Prostate gland (tissue), 2 donors: ENCODE measurements at regions not wholly inside any gene's neighbourhood (a gene's known extent, or its start where the extent isn't known, plus 50 kb on each side); places are given as distances from the start of the nearest gene placed in this dataset.
"Not testable (repeated sequence)": the region's sequence is repeated elsewhere in the genome, so short reads cannot be mapped to it uniquely, and the experiment has no call there.

Experiments used
- DNase-seq: peaks from one replicate; pipeline ENCODE4 v3.0.0-alpha.2; 2019; ENCODE audit warnings: low spot score
- H3K27ac ChIP-seq, 2 donors: fragments of 200-600 bp; sonication (generic); 2 replicates each; pipeline ENCODE4 v1.5.1; 2017 to 2019
- H3K27me3 ChIP-seq: fragments of 200-600 bp; sonication (generic); replicated peaks from 2 replicates; pipeline ENCODE4 v1.5.1; 2019; ENCODE audit not compliant: insufficient read depth
- H3K36me3 ChIP-seq, 2 donors: fragments of 200-600 bp; sonication (generic); 1 replicate in 1 of 2; 2 replicates in 1 of 2; pipeline versions ENCODE4 v1.5.1 to v1.8.1; 2017 to 2019
- H3K4me1 ChIP-seq: fragments of 200-600 bp; sonication (generic); replicated peaks from 2 replicates; pipeline ENCODE4 v1.5.1; 2019
- H3K4me3 ChIP-seq, 2 donors: fragments of 200-600 bp; sonication (generic); 2 replicates each; pipeline ENCODE4 v1.5.1; 2017 to 2019
- H3K9me3 ChIP-seq: fragments of 200-600 bp; sonication (generic); 2 replicates; pipeline ENCODE4 v1.5.1; 2017
- POLR2A ChIP-seq: fragments of 450-650 bp; IDR thresholded peaks from one replicate; pipeline ENCODE4 v1.6.1; 2016; ENCODE audit warnings: antibody characterized with exemption, mild to moderate bottlenecking
- POLR2AphosphoS5 ChIP-seq: sonication (generic); formaldehyde crosslinking; IDR thresholded peaks from one replicate; pipeline ENCODE4 v1.6.1; 2017; ENCODE audit warnings: antibody characterized with exemption
- WGBS: methylation state at CpG from one replicate; pipeline ENCODE4 v1.1.5; 2018; 5-methylcytosine and 5-hydroxymethylcytosine counted together
- intact Hi-C: fragments of 100-400 bp; cut with DNase I; formaldehyde crosslinking; loops from one replicate; pipeline ENCODE4 v1.14.2; 2022
- TF ChIP-seq, protein P1 (sequence below), 4 experiments: fragments of 200-600 bp in 2 of 4; fragments of 450-650 bp in 2 of 4; sonication (generic) in 2 of 4; IDR thresholded peaks; 1 replicate in 3 of 4; 2 replicates in 1 of 4; pipeline ENCODE4 v1.5.1; 2016 to 2019; ENCODE audit warnings: antibody characterized with exemption in 4 of 4, mild to moderate bottlenecking in 2 of 4, moderate library complexity in 2 of 4

DNA sequence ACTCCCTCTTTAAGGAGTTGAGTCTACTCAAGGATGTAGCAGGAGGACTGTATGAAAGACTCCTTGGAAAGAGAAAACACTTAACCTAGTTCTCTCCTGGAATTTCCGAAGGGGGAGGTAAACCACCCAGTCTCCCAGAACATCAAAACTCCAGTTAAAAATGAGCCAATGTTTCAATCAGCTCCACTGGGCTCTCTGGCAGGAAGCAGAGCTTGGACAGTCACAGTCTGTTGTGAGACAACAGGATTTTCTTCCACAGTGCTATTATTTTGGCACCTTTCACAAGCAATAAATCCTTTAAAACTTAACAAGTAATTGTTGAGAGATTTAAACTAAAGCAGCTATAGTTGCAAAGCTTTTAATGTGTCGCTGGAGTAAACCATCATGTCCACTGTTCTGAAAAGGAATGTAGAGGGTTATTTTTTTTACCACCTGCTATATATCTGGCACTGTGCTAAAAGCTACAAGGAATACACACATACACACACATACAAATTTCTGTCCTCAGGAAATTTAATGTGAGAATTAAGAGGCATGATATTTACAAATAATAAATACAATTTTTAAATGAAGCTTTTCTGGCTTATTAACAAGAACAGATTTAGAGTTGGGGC, 229.2 kb upstream of the INTU start:
- no peaks in the 10 kb centered on the region for H3K36me3 ChIP-seq
- H3K27me3 ChIP-seq = no peaks in the 10 kb centered on the region
- H3K9me3 ChIP-seq = no peaks in the 10 kb centered on the region
- no peak overlapping the region for H3K4me3 ChIP-seq
- no peak overlapping the region for H3K27ac ChIP-seq
- TF ChIP-seq POLR2A (no peak), POLR2AphosphoS5 (no peak)
- TF ChIP-seq, protein P1, sequence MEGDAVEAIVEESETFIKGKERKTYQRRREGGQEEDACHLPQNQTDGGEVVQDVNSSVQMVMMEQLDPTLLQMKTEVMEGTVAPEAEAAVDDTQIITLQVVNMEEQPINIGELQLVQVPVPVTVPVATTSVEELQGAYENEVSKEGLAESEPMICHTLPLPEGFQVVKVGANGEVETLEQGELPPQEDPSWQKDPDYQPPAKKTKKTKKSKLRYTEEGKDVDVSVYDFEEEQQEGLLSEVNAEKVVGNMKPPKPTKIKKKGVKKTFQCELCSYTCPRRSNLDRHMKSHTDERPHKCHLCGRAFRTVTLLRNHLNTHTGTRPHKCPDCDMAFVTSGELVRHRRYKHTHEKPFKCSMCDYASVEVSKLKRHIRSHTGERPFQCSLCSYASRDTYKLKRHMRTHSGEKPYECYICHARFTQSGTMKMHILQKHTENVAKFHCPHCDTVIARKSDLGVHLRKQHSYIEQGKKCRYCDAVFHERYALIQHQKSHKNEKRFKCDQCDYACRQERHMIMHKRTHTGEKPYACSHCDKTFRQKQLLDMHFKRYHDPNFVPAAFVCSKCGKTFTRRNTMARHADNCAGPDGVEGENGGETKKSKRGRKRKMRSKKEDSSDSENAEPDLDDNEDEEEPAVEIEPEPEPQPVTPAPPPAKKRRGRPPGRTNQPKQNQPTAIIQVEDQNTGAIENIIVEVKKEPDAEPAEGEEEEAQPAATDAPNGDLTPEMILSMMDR (IDR thresholded peaks at IDR 0.05) = no peak
- no peak for DNase-seq
- intact Hi-C loops = no loop called here
- WGBS = 4% methylated on average over 2 of the region's 2 CpGs
- no peaks in the 10 kb centered on the region for H3K4me1 ChIP-seq

DNA sequence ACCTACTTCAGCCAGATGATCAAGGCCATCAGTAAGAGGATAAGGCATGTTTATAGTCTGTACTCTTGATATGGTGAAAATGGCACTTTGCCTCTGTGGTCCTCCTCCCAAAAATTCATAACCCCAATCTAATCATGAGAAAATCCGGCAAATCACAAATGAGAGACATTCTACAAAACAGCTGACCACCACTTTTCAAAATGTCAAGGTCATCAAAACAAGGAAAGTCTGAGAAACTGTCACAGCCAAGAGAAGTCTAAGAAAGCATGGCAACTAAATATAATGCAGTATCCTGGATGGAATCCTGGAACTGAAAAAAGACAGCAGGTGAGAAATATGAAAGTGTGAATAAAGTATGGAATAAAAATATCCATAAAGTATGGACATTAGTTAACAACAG, 226.6 kb upstream of the INTU start:
- no peak for DNase-seq
- Histone ChIP-seq H3K27ac (no peak overlapping the region), H3K27me3 (no peaks in the 10 kb centered on the region), H3K4me1 (no peaks in the 10 kb centered on the region), H3K9me3 (no peaks in the 10 kb centered on the region), H3K4me3 (no peak overlapping the region), H3K36me3 (no peaks in the 10 kb centered on the region)
- intact Hi-C loops = no loop called here
- TF ChIP-seq POLR2A = no peak
- TF ChIP-seq, protein P1 (IDR thresholded peaks at IDR 0.05) = no peak
- TF ChIP-seq POLR2AphosphoS5 = no peak
- WGBS = 96% methylated on average over 1 of the region's 1 CpG

DNA sequence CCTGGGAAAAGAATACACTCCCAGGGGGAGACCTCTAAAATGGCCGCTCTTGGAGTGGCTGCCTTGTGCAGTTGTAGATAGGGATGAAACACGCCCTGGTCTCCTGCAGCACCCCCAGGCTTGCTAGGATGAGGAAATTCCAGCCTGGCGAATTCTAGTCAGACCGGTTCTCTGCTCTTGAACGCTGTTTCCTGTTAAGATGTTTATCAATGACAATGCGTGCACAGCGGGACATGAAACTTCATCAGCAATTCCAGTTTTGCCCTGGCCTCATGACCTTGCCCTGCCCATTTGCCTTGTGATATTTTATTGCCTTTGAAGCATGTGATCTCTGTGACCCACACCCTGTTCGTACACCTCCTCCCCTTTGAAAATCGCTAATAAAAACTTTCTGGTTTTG, 225.2 kb upstream of the INTU start:
- H3K36me3 ChIP-seq, DNase-seq, H3K4me1 ChIP-seq, H3K9me3 ChIP-seq, H3K27ac ChIP-seq, H3K27me3 ChIP-seq, H3K4me3 ChIP-seq, intact Hi-C loops: not testable (repeated sequence)
- 46% methylated on average over 9 of the region's 9 CpGs for WGBS

DNA sequence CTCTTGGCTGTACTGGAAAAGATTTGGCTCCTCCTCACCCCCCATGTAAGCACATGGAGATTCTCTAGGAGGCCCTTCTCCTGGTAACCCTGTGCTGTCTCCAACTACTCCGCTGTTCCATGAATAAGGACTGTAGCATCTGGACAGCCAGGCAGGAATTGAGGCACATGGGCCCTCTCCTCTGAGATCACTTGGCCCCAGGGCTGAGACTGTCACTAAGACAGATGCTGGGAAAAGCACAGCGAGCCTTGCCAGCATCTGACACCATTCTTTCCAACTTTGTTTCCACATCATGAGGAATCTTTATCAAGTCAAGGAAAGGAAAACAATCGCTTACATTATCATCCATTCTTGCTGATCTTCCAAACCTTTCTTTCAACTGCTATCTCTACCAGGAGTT, 222.6 kb upstream of the INTU start:
- Histone ChIP-seq H3K27me3 (no peaks in the 10 kb centered on the region), H3K36me3 (no peaks in the 10 kb centered on the region), H3K9me3 (no peaks in the 10 kb centered on the region), H3K4me1 (no peaks in the 10 kb centered on the region), H3K27ac (no peak overlapping the region), H3K4me3 (no peak overlapping the region)
- DNase-seq = no peak
- TF ChIP-seq POLR2AphosphoS5 (no peak), POLR2A (no peak)
- TF ChIP-seq, protein P1 (IDR thresholded peaks at IDR 0.05) = no peak
- WGBS = 86% methylated on average over 3 of the region's 3 CpGs
- intact Hi-C loops = no loop called here

DNA sequence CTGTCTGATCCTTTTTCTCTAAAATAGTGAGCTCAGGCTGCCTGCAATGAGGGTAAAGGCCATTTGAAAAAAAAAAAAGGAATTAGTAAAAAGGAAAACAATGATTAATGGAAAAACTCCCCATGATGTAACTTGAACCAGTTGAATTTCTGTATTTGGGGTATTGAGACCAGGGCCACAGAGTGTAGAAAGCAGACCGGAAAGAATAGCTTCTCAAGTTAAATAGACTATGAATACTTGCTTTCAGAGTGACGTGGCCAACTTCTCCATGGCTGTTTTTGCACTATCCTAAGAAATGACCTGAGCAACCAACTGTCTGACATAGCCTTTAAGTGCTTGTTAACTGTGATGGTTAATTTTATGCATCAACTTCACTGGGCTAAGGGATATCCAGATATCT, 222.1 kb upstream of the INTU start:
- no peaks in the 10 kb centered on the region for H3K9me3 ChIP-seq
- WGBS = 40% methylated on average over 2 of the region's 2 CpGs
- no peak overlapping the region for H3K4me3 ChIP-seq
- no peaks in the 10 kb centered on the region for H3K36me3 ChIP-seq
- intact Hi-C loops = no loop called here
- no peaks in the 10 kb centered on the region for H3K27me3 ChIP-seq
- DNase-seq = no peak
- TF ChIP-seq POLR2A (no peak), POLR2AphosphoS5 (no peak)
- TF ChIP-seq, protein P1 (IDR thresholded peaks at IDR 0.05) = no peak
- no peak overlapping the region for H3K27ac ChIP-seq
- no peaks in the 10 kb centered on the region for H3K4me1 ChIP-seq
